Spinal cord (tissue), 9 donors: ENCODE measurements at regions not wholly inside any gene's neighbourhood (a gene's known extent, or its start where the extent isn't known, plus 50 kb on each side); places are given as distances from the start of the nearest gene placed in this dataset.

ENCODE experiments used
- DNase-seq, 6 donors: peaks; one replicate each; pipeline versions ENCODE4 v3.0.0 to v3.0.0-alpha.2; 2013 to 2015; ENCODE audit warnings: low spot score in 6 of 6, low read depth in 4 of 6
- H3K27ac ChIP-seq: one replicate; pipeline ENCODE4 v1.5.1; 2013; ENCODE audit warnings: low read depth, low read length, control low read depth
- H3K27me3 ChIP-seq: one replicate; pipeline ENCODE4 v1.6.1; 2013; ENCODE audit warnings: low read length; ENCODE audit not compliant: control insufficient read depth, insufficient read depth
- H3K36me3 ChIP-seq: one replicate; pipeline ENCODE4 v1.6.1; 2013; ENCODE audit warnings: low read length; ENCODE audit not compliant: control insufficient read depth, insufficient read depth
- H3K4me1 ChIP-seq: one replicate; pipeline ENCODE4 v1.6.1; 2013; ENCODE audit warnings: low read length; ENCODE audit not compliant: control insufficient read depth, insufficient read depth
- H3K4me3 ChIP-seq: one replicate; pipeline ENCODE4 v1.5.1; 2013; ENCODE audit warnings: low read depth, low read length, control low read depth
- H3K9me3 ChIP-seq: one replicate; pipeline ENCODE4 v1.6.1; 2013; ENCODE audit warnings: low read length; ENCODE audit not compliant: control insufficient read depth, insufficient read depth
- WGBS: methylation state at CpG from one replicate; pipeline ENCODE4 v1.1.5; 2013; ENCODE audit warnings: missing lambda C conversion rate; ENCODE audit not compliant: insufficient coverage; 5-methylcytosine and 5-hydroxymethylcytosine counted together
- donor health status: healthy.

DNA sequence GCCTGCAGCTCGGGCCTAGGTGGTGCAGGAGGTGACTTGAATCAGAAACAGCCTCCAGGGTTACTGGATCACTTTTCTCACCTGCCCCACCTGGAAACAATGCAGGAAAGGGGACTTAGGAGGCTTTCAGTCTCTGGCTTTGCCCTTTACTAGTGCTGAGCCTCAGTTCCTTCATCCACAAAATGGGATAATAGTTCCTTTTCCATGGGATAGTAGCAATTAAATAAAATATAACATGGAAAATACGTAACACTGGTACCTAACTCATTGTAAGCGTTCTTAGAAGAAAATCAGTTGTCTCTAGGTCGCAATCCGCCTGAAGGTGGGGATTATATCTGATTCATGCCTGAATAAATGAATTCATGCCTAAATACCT, 91.4 kb upstream of the CALM2 start:
- H3K27me3 ChIP-seq, result no peaks in the 10 kb centered on the region
- H3K36me3 ChIP-seq, result no peaks in the 10 kb centered on the region
- H3K4me1 ChIP-seq, result peaks cover 23% of the 10 kb centered on the region
- no peak overlapping the region for H3K4me3 ChIP-seq
- WGBS, result 57% methylated on average over 1 of the region's 5 CpGs
- DNase-seq, result no peak
- no peaks in the 10 kb centered on the region for H3K9me3 ChIP-seq
- H3K27ac ChIP-seq, result no peak overlapping the region

DNA sequence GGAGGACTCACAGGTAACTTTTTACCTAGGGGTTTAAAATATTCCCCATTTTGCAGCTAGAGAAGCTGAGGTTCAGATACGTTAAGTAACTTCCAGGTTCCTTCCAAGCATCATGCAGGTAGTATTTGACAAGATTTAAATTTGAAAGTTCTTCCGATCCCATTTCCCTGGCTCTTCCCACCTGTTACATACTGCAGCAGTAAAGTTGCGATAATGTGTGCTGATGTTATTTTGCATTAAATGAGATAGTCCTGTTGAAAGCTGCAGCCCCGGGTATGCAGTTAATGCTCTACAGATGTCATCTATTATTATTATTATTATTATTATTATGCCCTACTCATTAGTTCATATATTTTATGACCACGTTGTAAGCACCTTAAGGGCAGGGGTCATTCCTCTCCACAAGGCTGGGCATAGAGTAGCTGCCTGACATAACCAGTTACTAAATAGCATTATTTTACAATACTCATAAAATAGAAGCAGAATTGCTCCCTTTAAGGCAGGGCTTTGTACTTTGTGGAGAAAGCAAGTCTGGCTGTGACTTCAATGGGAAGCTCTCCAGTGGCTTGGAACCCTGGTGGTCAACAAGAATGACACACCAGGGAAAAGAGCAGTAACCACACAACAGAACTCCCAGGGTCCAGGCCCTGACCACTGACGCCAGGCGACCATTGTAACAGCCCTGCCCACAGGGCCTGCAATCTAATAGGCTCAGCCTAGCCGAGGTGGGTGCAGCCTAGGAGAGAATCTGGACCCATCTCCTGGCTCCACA, 90.8 kb upstream of the CALM2 start:
- H3K27me3 ChIP-seq, result no peaks in the 10 kb centered on the region
- WGBS, result 46% methylated on average over 3 of the region's 8 CpGs
- DNase-seq, result no peak
- no peaks in the 10 kb centered on the region for H3K36me3 ChIP-seq
- peaks cover 17% of the 10 kb centered on the region for H3K4me1 ChIP-seq
- H3K9me3 ChIP-seq, result no peaks in the 10 kb centered on the region
- no peak overlapping the region for H3K4me3 ChIP-seq
- H3K27ac ChIP-seq, result no peak overlapping the region

GRCh38 chr2:47265751-47266231, 89.5 kb upstream of the CALM2 start:
- 70% methylated on average over 2 of the region's 5 CpGs for WGBS
- Histone ChIP-seq H3K27ac (no peak overlapping the region), H3K27me3 (no peaks in the 10 kb centered on the region), H3K9me3 (no peaks in the 10 kb centered on the region), H3K36me3 (no peaks in the 10 kb centered on the region), H3K4me3 (no peak overlapping the region), H3K4me1 (peaks cover 12% of the 10 kb centered on the region)
- peak in 1 of 6 donors; percentile 54 for DNase-seq

DNA sequence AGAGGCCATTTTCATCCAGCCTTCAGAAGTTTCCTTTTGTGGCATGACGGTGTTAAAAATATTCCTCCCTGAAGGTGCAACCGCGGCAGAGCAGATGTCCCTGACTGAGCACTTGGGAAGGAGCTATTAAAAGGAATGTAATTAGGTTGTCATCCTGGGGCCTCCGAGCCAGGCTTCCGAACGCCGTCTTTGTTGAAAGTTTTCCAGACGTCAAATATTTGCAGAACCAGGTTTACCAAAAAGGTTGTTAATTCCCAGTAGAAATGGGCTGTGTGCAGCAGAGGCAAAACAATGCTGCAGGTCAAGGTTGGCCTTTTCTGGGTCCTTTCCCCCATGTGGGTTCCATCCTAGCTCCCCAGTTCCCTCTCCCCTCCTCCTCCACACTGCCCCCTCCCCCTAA, 88.8 kb upstream of the CALM2 start:
- no peaks in the 10 kb centered on the region for H3K9me3 ChIP-seq
- H3K4me3 ChIP-seq, result no peak overlapping the region
- WGBS, result 44% methylated on average over 8 of the region's 8 CpGs
- no peaks in the 10 kb centered on the region for H3K36me3 ChIP-seq
- DNase-seq, result peak in 1 of 6 donors; percentile 55
- H3K4me1 ChIP-seq, result peaks cover 12% of the 10 kb centered on the region
- no peaks in the 10 kb centered on the region for H3K27me3 ChIP-seq
- H3K27ac ChIP-seq, result no peak overlapping the region

DNA sequence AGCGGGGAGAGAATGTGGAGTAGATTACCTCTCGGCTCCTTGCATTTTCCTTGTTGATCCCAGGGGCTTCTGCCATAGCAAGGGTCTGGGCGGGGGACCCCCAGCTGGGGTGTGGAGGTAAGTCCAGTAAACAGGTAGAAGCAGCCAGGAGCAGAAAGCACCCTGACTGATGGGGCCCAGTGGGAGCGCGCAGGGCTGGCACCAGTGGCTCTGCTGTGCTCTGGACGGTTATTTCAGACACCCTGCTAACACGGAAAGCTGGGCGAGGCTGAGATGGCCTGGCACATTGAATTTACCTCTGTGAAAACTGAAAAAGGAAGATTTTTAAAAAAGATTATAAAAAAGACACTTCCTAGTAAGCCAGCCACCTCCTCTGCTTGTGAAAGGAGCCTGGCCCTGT, 88.4 kb upstream of the CALM2 start:
- peaks cover 12% of the 10 kb centered on the region for H3K4me1 ChIP-seq
- no peak overlapping the region for H3K27ac ChIP-seq
- H3K9me3 ChIP-seq, result no peaks in the 10 kb centered on the region
- DNase-seq, result no peak
- H3K36me3 ChIP-seq, result no peaks in the 10 kb centered on the region
- H3K27me3 ChIP-seq, result no peaks in the 10 kb centered on the region
- H3K4me3 ChIP-seq, result no peak overlapping the region
- WGBS, result 94% methylated on average over 4 of the region's 8 CpGs

DNA sequence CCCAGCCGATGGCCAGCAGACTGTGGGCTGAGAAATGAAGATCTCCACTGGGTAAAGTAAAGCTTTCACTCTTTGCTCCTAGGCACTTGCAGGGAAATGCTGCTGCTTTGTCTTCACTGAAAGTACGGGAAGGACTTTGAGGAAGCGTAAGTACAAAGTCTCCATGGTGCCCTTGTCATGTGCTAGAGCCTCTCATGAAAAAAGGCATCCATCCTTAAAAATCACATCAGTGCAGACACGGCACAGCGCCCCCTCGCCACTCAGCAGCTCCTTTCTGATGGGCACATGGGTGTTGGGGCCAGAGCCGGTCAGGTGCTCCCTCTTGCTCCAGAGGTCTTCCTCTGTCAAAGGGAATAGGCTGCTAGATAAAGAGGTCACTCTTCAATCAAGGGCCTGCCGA, 87.8 kb upstream of the CALM2 start:
- Histone ChIP-seq H3K36me3 (no peaks in the 10 kb centered on the region), H3K27me3 (no peaks in the 10 kb centered on the region), H3K9me3 (no peaks in the 10 kb centered on the region), H3K4me3 (no peak overlapping the region), H3K27ac (no peak overlapping the region), H3K4me1 (peaks cover 12% of the 10 kb centered on the region)
- 30% methylated on average over 7 of the region's 8 CpGs for WGBS
- peak in 1 of 6 donors; percentile 44 for DNase-seq

- WGBS, result 90% methylated on average over 3 of the region's 5 CpGs
- Histone ChIP-seq H3K27ac (no peak overlapping the region), H3K4me1 (peaks cover 12% of the 10 kb centered on the region), H3K4me3 (no peak overlapping the region), H3K9me3 (no peaks in the 10 kb centered on the region), H3K27me3 (no peaks in the 10 kb centered on the region), H3K36me3 (no peaks in the 10 kb centered on the region)
- DNase-seq, result no peak
These were observed 86.3 kb upstream of the CALM2 start for GRCh38 chr2:47262657-47263056.

DNA sequence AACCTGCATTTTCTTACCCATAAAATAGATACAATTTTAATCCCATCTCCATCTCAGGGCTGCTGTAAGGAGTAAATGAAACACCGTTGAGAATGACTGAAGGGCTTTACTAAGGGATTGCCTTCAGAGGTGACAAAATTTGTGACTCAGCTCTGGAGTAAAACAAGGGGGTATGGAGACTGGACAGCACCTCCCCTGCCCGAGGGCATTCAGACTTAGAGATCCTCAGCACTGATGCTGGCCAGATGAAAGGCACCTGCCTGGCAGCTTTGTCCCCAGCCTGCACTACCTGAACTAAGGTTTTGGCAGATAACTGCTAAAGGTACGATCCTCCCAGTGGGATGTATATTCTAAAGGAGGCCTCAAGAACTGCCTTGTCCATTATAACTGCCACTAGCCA, 84.7 kb upstream of the CALM2 start:
- no peak for DNase-seq
- 100% methylated on average over 3 of the region's 3 CpGs for WGBS
- H3K27me3 ChIP-seq, result no peaks in the 10 kb centered on the region

DNA sequence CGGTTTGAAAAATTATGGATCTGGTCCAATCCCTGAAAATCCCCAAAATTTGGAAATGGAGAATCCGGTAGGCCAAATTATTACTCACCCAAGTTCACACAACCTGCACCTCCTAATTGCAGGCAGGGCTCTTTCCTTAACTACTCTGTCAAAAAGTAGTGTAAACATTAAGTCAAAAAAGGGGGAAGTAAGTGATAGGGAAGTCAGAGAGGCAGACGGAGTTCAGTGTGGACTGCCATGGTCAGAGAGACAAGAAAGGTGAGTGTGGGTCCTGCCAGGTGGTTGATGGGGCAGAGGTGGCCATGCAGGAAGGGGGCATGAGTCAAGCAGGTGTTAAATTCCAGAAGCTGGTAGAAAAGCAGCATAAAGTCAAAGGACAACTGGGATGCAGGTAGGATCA, 83.5 kb upstream of the CALM2 start:
- 89% methylated on average over 3 of the region's 3 CpGs for WGBS
- no peaks in the 10 kb centered on the region for H3K9me3 ChIP-seq
- no peak for DNase-seq

More for the DNA sequence above, 84.7 kb upstream of the CALM2 start:
- no peaks in the 10 kb centered on the region for H3K9me3 ChIP-seq
- H3K27ac ChIP-seq, result no peak overlapping the region
- H3K4me3 ChIP-seq, result no peak overlapping the region
- H3K4me1 ChIP-seq, result peaks cover 12% of the 10 kb centered on the region
- H3K36me3 ChIP-seq, result no peaks in the 10 kb centered on the region

GRCh38 chr2:47257946-47258348, 81.6 kb upstream of the CALM2 start:
- no peak for DNase-seq
- Histone ChIP-seq H3K36me3 (no peaks in the 10 kb centered on the region), H3K27me3 (no peaks in the 10 kb centered on the region), H3K4me3 (no peak overlapping the region), H3K4me1 (no peaks in the 10 kb centered on the region), H3K27ac (no peak overlapping the region), H3K9me3 (no peaks in the 10 kb centered on the region)
- no CpG with 5 or more reads among the region's 2 CpGs for WGBS

More for the DNA sequence above, 83.5 kb upstream of the CALM2 start:
- H3K27ac ChIP-seq, result no peak overlapping the region
- H3K27me3 ChIP-seq, result no peaks in the 10 kb centered on the region
- no peaks in the 10 kb centered on the region for H3K36me3 ChIP-seq
- no peak overlapping the region for H3K4me3 ChIP-seq
- peaks cover 12% of the 10 kb centered on the region for H3K4me1 ChIP-seq
